A673 (cell line): ENCODE measurements at regions not wholly inside any gene's neighbourhood (a gene's known extent, or its start where the extent isn't known, plus 50 kb on each side); places are given as distances from the start of the nearest gene placed in this dataset.

Experiments used
- EZH2 ChIP-seq: fragments of 200-600 bp; sonication (generic); IDR thresholded peaks from 2 replicates; pipeline ENCODE4 v1.6.1; 2017; ENCODE audit warnings: borderline replicate concordance, low read depth, mild to moderate bottlenecking, mixed read lengths, antibody characterized with exemption, low read length; ENCODE audit not compliant: poor library complexity, severe bottlenecking
- TF ChIP-seq, protein P1 (sequence below): fragments of 300-800, 200-600 bp; sonication (generic); conservative IDR thresholded peaks from 2 replicates; pipeline ENCODE4 v1.5.1; 2017; ENCODE audit warnings: low read depth, mild to moderate bottlenecking, antibody characterized with exemption, low read length, moderate library complexity, mixed read lengths

DNA sequence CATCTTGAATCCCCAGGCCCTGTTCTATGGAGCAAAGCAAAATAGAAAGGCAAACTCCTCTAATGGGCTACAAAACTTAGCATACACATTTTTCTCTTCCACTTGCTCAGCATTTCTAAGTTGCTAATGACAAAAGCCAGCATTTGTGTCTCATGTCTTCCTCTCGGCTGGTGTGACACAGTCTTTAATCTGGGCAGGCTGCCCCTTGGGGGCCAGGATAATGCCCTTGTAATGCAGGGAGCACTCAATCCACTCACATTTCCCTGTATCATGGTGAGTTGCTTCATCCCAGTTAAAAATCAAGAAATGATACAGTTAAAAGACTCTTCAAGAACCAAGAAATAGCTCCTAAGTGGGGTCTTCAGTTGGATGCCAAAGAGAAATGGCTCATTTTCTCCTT is 109.1 kb upstream of the FBXO11 start:
- TF ChIP-seq, protein P1, sequence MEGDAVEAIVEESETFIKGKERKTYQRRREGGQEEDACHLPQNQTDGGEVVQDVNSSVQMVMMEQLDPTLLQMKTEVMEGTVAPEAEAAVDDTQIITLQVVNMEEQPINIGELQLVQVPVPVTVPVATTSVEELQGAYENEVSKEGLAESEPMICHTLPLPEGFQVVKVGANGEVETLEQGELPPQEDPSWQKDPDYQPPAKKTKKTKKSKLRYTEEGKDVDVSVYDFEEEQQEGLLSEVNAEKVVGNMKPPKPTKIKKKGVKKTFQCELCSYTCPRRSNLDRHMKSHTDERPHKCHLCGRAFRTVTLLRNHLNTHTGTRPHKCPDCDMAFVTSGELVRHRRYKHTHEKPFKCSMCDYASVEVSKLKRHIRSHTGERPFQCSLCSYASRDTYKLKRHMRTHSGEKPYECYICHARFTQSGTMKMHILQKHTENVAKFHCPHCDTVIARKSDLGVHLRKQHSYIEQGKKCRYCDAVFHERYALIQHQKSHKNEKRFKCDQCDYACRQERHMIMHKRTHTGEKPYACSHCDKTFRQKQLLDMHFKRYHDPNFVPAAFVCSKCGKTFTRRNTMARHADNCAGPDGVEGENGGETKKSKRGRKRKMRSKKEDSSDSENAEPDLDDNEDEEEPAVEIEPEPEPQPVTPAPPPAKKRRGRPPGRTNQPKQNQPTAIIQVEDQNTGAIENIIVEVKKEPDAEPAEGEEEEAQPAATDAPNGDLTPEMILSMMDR: no peak
- no peak for TF ChIP-seq EZH2
